ENCODE measurements at regions not wholly inside any gene's neighbourhood (a gene's known extent, or its start where the extent isn't known, plus 50 kb on each side); places are given as distances from the start of the nearest gene placed in this dataset.

- H3K9me3 ChIP-seq, result no peaks in the 10 kb centered on the region
- no peaks in the 10 kb centered on the region for H3K27me3 ChIP-seq
- H3K4me1 ChIP-seq, result peaks cover 6% of the 10 kb centered on the region
- H3K36me3 ChIP-seq, result no peaks in the 10 kb centered on the region
- no peak for ATAC-seq
- DNase-seq, result no peak
- no peak overlapping the region for H3K27ac ChIP-seq
- no peak for TF ChIP-seq CTCF (IDR thresholded peaks at IDR 0.05)
- H3K4me3 ChIP-seq, result no peak overlapping the region
- intact Hi-C loops (cut with DNase I), result no loop called here
These were observed 152.2 kb upstream of the RUNX1 start for GRCh38 chr21:35201288-35201687.

- DNase-seq, result no peak
- no peak for TF ChIP-seq CTCF (IDR thresholded peaks at IDR 0.05)
- Histone ChIP-seq H3K27me3 (no peaks in the 10 kb centered on the region), H3K9me3 (no peaks in the 10 kb centered on the region), H3K4me3 (no peak overlapping the region), H3K36me3 (no peaks in the 10 kb centered on the region), H3K4me1 (no peaks in the 10 kb centered on the region), H3K27ac (no peak overlapping the region)
- intact Hi-C loops (cut with DNase I), result no loop called here
- no peak for ATAC-seq
These were observed 150.6 kb upstream of the RUNX1 start for GRCh38 chr21:35199733-35200015.

GRCh38 chr21:35198982-35199732, 150.1 kb upstream of the RUNX1 start:
- H3K36me3 ChIP-seq, result no peaks in the 10 kb centered on the region
- DNase-seq (no peak), ATAC-seq (no peak)
- intact Hi-C loops (cut with DNase I), result no loop called here
- H3K4me1 ChIP-seq, result no peaks in the 10 kb centered on the region
- H3K27me3 ChIP-seq, result no peaks in the 10 kb centered on the region
- H3K4me3 ChIP-seq, result no peak overlapping the region
- no peaks in the 10 kb centered on the region for H3K9me3 ChIP-seq
- no peak for TF ChIP-seq CTCF (IDR thresholded peaks at IDR 0.05)
- no peak overlapping the region for H3K27ac ChIP-seq

- DNase-seq, result no peak
- Histone ChIP-seq H3K27ac (no peak overlapping the region), H3K4me1 (no peaks in the 10 kb centered on the region), H3K4me3 (no peak overlapping the region), H3K9me3 (no peaks in the 10 kb centered on the region), H3K27me3 (no peaks in the 10 kb centered on the region), H3K36me3 (no peaks in the 10 kb centered on the region)
- no peak for ATAC-seq
- no peak for TF ChIP-seq CTCF (IDR thresholded peaks at IDR 0.05)
- intact Hi-C loops (cut with DNase I), result no loop called here
These were observed 149.5 kb upstream of the RUNX1 start for GRCh38 chr21:35198565-35198964.

GRCh38 chr21:35197992-35198431, 148.9 kb upstream of the RUNX1 start:
- Histone ChIP-seq H3K4me3 (no peak overlapping the region), H3K36me3 (no peaks in the 10 kb centered on the region), H3K27me3 (no peaks in the 10 kb centered on the region), H3K27ac (no peak overlapping the region), H3K9me3 (no peaks in the 10 kb centered on the region), H3K4me1 (no peaks in the 10 kb centered on the region)
- no peak for DNase-seq
- no peak for TF ChIP-seq CTCF (IDR thresholded peaks at IDR 0.05)
- intact Hi-C loops (cut with DNase I), result no loop called here
- ATAC-seq, result no peak

- no peak for TF ChIP-seq CTCF (IDR thresholded peaks at IDR 0.05)
- Histone ChIP-seq H3K4me3 (no peak overlapping the region), H3K4me1 (no peaks in the 10 kb centered on the region), H3K9me3 (no peaks in the 10 kb centered on the region), H3K36me3 (no peaks in the 10 kb centered on the region), H3K27ac (no peak overlapping the region), H3K27me3 (no peaks in the 10 kb centered on the region)
- intact Hi-C loops (cut with DNase I), result no loop called here
- DNase-seq (no peak), ATAC-seq (no peak)
These were observed 148.1 kb upstream of the RUNX1 start for GRCh38 chr21:35197191-35197590.

Data from upper lobe of right lung (tissue), 1 donor.